Stimulated activated naive CD8-positive, alpha-beta T cell treated with anti-CD3 and anti-CD28 coated beads, Interleukin-15, Interleukin-2, amounts not matched to agents 100 U/mL and 50 U/mL, for 24 hours (primary cell): ENCODE measurements at regions not wholly inside any gene's neighbourhood (a gene's known extent, or its start where the extent isn't known, plus 50 kb on each side); places are given as distances from the start of the nearest gene placed in this dataset.
"Not testable (repeated sequence)": the region's sequence is repeated elsewhere in the genome, so short reads cannot be mapped to it uniquely, and the experiment has no call there.

Experiments
- ATAC-seq: fragments of 150-1000 bp; cut with Tn5 transposase; one replicate; pipeline ENCODE4 v1.10.0; 2021
- DNase-seq: peaks from one replicate; pipeline ENCODE4 v3.0.0; 2021

GRCh38 chr12:46884362-46884761, 58.6 kb upstream of the SLC38A4 start:
- ATAC-seq (no peak), DNase-seq (no peak)

GRCh38 chr12:46886541-46887041, 60.8 kb upstream of the SLC38A4 start:
- no peak for DNase-seq
- ATAC-seq = no peak

DNA sequence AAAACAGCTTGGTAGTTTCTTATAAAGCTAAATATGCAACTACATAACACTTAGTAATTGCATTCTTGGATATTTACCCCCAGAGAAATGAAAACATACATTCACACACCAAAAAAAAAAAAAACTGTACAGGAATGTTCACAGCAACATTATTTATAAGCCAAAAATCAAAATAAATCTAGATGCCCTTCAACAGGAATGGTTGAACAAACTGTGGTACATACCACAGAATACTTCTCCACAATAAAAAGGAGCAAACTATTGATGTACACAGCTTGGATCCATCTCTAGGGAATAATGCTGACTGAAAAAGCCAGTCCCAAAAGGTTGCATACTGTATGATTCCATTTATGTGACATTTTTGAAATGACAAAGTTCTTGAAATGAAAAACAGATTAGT, 62.1 kb upstream of the SLC38A4 start:
- ATAC-seq = no peak
- DNase-seq = no peak

DNA sequence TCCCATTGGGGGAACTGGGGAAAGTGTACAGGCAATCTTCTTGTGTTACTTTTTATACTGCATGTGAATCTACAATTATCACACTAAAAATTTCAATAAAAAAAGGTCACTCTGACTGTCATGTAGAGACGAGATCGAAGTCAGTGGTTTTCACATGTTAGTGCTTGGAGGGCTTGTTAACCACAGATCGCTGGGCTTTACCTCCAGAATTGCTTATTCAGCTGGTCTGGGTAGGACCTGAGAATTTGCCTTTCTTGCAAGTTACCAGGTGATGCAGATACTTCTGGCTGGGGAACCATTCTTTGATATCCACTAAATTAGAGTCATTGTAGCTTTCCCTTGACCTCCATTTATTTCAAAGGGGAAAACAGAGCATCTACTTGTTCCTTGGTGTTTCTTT, 62.8 kb upstream of the SLC38A4 start:
- ATAC-seq (no peak), DNase-seq (no peak)

- ATAC-seq (no peak), DNase-seq (no peak)
Measured at GRCh38 chr12:46891306-46891705, 65.5 kb upstream of the SLC38A4 start.

GRCh38 chr12:46892034-46892705, 66.4 kb upstream of the SLC38A4 start:
- ATAC-seq (no peak), DNase-seq (no peak)

- ATAC-seq = no peak
Measured at GRCh38 chr12:46892887-46893286, 67.1 kb upstream of the SLC38A4 start.

DNA sequence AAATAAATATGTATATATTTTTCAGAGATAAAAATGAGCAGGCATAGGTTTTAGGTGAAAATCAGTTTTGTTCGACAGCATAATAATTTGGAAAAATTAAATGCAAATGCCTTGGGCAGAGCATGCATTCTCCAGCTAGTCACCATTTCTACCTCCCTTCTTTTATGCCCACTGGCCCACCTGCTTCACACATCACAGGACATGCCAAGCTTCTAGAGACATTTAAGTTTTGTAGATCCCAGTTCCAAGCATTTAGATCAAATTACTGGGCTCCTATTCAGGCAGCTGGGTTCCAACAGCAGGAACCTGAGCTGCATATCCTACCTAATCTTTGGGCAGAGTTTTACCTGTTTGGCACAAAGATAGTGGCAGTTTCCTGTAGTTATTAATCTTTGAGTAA, 67.6 kb upstream of the SLC38A4 start:
- no peak for ATAC-seq

More at GRCh38 chr12:46892887-46893286, 67.1 kb upstream of the SLC38A4 start:
- DNase-seq = no peak

DNA sequence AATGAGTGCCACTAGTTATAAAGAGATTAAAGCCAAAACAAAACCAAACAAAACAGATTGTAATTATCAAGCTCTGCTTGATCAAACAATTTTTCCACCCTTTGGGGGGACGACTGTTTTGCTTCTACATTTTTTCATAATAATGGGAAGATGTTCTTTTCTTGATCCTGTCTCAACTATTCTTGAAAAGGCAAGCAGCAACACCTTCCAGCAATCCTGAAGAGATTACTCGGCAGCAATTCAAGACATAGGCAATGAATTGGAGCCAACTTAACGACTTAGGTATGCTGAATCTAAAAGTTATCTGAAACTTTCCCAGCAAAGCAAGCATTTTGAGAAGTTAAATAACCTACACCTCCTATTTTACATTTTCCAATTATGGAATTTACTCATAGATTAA, 69.9 kb upstream of the SLC38A4 start:
- DNase-seq (no peak), ATAC-seq (no peak)

More for the DNA sequence above, 67.6 kb upstream of the SLC38A4 start:
- DNase-seq = no peak

- DNase-seq (no peak), ATAC-seq (no peak)
Measured at GRCh38 chr12:46896680-46897079, 70.9 kb upstream of the SLC38A4 start.

GRCh38 chr12:46898152-46898931, 72.5 kb upstream of the SLC38A4 start:
- ATAC-seq (no peak), DNase-seq (no peak)

DNA sequence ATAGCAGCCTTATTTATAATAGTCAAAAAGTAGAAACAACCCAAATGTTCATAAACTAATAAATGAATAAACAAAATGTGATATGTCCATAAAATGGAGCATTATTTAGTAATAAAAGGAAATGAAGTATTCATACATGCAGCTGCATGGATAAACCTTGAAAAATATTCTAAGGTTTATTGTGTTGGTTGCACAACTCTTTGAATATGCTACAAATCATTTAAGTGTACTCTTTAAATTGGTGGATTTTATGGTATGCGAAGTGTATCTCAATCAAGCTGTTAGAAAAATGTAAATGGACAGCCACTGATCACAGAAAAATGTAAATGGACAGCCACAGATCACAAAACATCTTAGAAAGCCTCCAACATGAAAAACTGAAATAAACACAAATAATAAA, 73.2 kb upstream of the SLC38A4 start:
- no peak for ATAC-seq
- DNase-seq = no peak

DNA sequence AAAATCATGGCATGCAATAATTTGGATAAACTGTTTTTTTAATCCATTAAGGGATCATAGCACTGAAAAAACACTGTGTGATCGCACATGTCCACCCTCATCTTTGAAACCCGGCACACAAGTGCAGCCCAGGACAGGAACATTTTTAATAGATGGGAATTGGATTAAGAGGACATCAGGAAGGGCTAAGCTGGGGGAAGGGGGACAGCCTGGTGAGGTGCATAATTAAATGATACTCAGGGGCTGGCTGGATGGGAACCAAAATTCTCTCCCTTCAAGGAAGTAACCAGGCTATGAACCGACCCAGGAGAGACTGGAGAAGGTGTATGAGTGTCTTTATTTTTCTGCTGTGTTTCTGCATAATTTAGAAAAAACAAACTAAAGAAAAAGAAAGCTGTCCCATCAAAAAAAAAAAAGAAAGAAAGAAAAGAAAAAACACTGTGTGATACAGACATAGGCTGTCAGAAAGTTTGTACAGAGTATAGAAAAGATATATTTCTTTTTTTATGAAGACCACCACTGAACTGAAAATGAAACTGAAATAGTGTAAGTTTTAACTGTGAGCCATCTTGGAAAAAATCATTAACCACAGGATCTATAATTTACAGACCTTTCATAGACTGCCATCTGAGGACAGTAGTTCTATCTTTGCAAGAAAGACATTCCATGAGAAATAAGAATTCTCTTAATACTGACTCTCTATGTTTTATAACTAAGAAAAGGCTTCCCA, 75.1 kb upstream of the SLC38A4 start:
- ATAC-seq = no peak

DNA sequence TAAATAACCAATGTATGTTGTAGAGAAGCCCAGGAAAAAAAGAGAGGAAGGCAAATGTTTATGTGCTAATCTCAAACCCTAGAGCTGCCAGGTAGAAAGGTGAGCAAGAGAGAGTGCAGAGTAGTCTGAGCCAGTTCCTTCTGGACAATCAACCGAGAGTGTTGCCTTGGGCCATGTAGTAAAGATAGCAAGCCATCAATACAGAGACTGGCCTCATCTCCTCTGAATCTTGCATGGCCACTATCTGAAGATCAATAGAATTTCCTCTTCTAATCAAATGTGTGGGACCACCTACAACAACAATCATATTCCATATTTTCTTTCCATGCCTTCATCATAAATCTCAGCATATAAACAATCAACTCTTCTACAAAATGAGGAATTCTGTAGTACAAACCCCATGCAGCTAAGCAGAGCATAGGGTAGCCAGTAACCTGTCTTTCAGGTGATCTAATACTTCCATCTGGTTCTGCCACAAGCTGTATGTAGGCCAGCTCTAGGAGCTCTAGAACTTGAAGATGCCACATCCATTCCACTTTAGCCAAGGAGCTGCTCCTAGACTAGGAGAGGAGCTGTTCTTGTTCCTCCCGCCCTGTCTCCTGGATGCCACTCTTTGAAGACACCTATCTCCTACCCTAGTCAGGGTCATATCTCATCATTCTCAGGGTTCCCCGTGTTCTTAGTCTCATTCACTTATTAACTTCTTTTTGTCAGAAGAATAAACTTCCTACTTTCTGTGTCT, 75.8 kb upstream of the SLC38A4 start:
- ATAC-seq (no peak), DNase-seq (no peak)

More for the DNA sequence above, 75.1 kb upstream of the SLC38A4 start:
- no peak for DNase-seq

DNA sequence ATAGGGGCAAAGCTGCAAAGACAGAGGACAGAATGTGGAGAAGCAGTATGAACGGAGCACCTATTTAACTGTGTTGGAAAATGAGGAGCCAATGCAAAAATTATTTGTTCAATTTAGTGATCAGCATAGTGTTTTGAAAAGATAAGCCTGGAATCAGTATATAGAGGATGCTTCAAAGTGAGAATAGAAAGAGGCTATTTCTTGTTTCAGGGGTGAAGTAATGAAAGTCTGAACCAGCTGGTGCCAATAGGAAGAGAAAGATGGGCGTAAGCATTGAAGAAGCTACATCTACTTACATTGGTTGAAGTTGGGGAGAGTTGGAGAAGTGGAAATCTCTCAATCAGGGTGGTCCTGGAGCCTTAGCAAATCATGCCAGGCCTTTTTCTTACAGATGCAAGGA, 77.3 kb upstream of the SLC38A4 start:
- no peak for ATAC-seq
- no peak for DNase-seq

- no peak for ATAC-seq
- DNase-seq = no peak
Measured at GRCh38 chr12:46904406-46905238, 78.8 kb upstream of the SLC38A4 start.

DNA sequence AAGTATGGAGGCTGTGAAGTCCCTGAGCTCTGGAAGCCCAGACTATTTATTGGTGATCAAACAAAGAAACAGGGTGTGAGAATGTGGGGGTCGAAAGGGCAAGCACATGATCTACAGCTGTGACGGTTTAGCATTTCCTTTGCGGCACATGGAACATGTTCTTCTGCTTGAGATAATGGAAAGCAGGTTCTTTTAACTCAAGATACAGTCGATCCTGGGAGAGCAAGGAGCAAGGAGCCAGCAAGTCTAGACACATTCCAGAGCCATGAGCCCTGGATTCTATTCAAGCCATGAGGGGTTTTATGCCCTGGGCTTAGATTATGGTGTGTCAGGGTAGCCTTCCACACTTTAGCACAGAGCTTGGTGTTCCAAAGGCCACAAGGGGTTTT, 79.4 kb upstream of the SLC38A4 start:
- DNase-seq, ATAC-seq: not testable (repeated sequence)

GRCh38 chr12:46907791-46908190, 82.0 kb upstream of the SLC38A4 start:
- ATAC-seq = no peak
- DNase-seq = no peak

DNA sequence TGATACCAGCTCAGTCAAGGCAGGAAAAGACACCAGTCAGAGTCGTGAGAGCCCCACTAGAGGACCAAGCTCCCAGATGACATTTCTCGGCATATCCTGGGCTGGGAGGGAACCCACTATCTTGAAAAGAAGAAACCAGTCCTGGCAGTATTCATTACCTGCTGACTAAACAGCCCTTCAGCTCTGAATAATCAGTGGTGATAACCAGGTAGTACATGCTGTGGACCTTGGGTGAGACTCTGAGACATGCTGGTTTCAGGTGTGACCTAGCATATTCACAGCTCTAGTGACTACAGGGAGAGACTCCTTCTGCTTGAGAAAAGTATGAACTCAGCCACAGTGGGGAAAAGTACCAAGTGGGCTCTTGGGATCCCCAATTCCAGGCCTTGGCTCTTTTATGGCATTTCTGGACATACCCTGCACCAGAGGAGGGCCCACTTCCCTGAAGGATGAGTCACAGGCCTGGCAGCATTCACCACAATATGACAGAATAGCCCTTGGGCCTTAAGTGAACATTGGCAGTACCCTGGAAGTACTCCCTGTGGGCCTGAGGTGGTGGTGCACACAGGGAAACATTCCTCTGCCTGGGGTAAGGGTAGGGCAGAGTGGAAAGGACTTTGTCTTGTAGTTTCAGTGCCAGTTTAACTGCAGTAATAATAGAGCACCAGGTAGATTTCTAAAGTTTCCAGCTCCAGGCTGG, 82.6 kb upstream of the SLC38A4 start:
- no peak for ATAC-seq
- DNase-seq = no peak

GRCh38 chr12:46908936-46909635, 83.3 kb upstream of the SLC38A4 start:
- no peak for ATAC-seq
- DNase-seq = no peak
